GM23248 (cell line): ENCODE measurements at regions not wholly inside any gene's neighbourhood (a gene's known extent, or its start where the extent isn't known, plus 50 kb on each side); places are given as distances from the start of the nearest gene placed in this dataset.

Experiments
- DNase-seq: peaks from one replicate; pipeline ENCODE4 v3.0.0-alpha.2; 2015
- H2AFZ ChIP-seq: fragments of 200-600 bp; sonication (generic); 2 replicates; pipeline ENCODE4 v1.6.1; 2016; ENCODE audit warnings: antibody characterized with exemption
- H3F3A ChIP-seq: fragments of 200-600 bp; sonication (generic); 2 replicates; pipeline ENCODE4 v1.6.1; 2016; ENCODE audit warnings: mild to moderate bottlenecking, antibody characterized with exemption, mixed run types; ENCODE audit not compliant: insufficient read depth
- H3K27ac ChIP-seq: fragments of 200-600 bp; sonication (generic); 2 replicates; pipeline ENCODE4 v1.5.1; 2016; ENCODE audit warnings: mild to moderate bottlenecking
- H3K27me3 ChIP-seq: fragments of 200-600 bp; sonication (generic); replicated peaks from 2 replicates; pipeline ENCODE4 v1.6.1; 2016; ENCODE audit warnings: mild to moderate bottlenecking; ENCODE audit not compliant: insufficient read depth
- H3K36me3 ChIP-seq: fragments of 200-600 bp; sonication (generic); 2 replicates; pipeline ENCODE4 v1.6.1; 2016; ENCODE audit warnings: low read depth, mild to moderate bottlenecking
- H3K4me1 ChIP-seq: fragments of 200-600 bp; sonication (generic); 2 replicates; pipeline ENCODE4 v1.6.1; 2016; ENCODE audit warnings: mild to moderate bottlenecking; ENCODE audit not compliant: insufficient read depth
- H3K4me2 ChIP-seq: fragments of 200-600 bp; sonication (generic); one replicate; pipeline ENCODE4 v1.6.1; 2016; ENCODE audit warnings: mild to moderate bottlenecking; ENCODE audit not compliant: unreplicated experiment
- H3K4me3 ChIP-seq: fragments of 200-600 bp; sonication (generic); 2 replicates; pipeline ENCODE4 v1.5.1; 2016; ENCODE audit warnings: mild to moderate bottlenecking
- H3K79me2 ChIP-seq: fragments of 200-600 bp; sonication (generic); 2 replicates; pipeline ENCODE4 v1.6.1; 2016; ENCODE audit warnings: mild to moderate bottlenecking; ENCODE audit not compliant: insufficient read depth
- H3K9ac ChIP-seq: fragments of 200-600 bp; sonication (generic); 2 replicates; pipeline ENCODE4 v1.6.1; 2016; ENCODE audit warnings: mild to moderate bottlenecking
- H3K9me2 ChIP-seq: fragments of 200-600 bp; sonication (generic); 2 replicates; pipeline ENCODE4 v1.6.1; 2016; ENCODE audit warnings: mixed run types, mild to moderate bottlenecking, moderate library complexity; ENCODE audit not compliant: insufficient read depth
- H3K9me3 ChIP-seq: fragments of 200-600 bp; sonication (generic); one replicate; pipeline ENCODE4 v1.6.1; 2017; ENCODE audit warnings: low read depth
- H4K20me1 ChIP-seq: fragments of 200-600 bp; sonication (generic); 2 replicates; pipeline ENCODE4 v1.6.0; 2016; ENCODE audit not compliant: insufficient read depth
- EZH2 ChIP-seq: fragments of 200-600 bp; sonication (generic); IDR thresholded peaks from 2 replicates; pipeline ENCODE4 v1.6.1; 2018; ENCODE audit warnings: antibody characterized with exemption, mild to moderate bottlenecking; ENCODE audit not compliant: insufficient read depth, poor library complexity, severe bottlenecking
- EZH2phosphoT487 ChIP-seq: fragments of 200-600 bp; sonication (generic); IDR thresholded peaks from 2 replicates; pipeline ENCODE4 v1.6.1; 2018; ENCODE audit warnings: antibody characterized with exemption, moderate library complexity, mild to moderate bottlenecking, low read depth; ENCODE audit not compliant: insufficient read depth
- WGBS, 2 experiments: methylation state at CpG; one replicate each; pipeline ENCODE4 v1.1.6; 2015 to 2017; ENCODE audit warnings: low lambda C conversion rate in 2 of 2, low coverage in 1 of 2; ENCODE audit errors: missing lambda C conversion rate in 2 of 2; 5-methylcytosine and 5-hydroxymethylcytosine counted together
- in situ Hi-C: fragments of 300-500 bp; cut with MboI; formaldehyde crosslinking; loops from 2 replicates; pipeline ENCODE4 v1.15.0; 2020

- Histone ChIP-seq H3K9ac (no peak overlapping the region), H3K4me2 (no peak overlapping the region), H3K4me3 (no peak overlapping the region), H4K20me1 (no peaks in the 10 kb centered on the region), H3K36me3 (no peaks in the 10 kb centered on the region), H3K27me3 (no peaks in the 10 kb centered on the region), H3K27ac (no peak overlapping the region), H3K9me3 (no peaks in the 10 kb centered on the region), H3K9me2 (no peaks in the 10 kb centered on the region), H3F3A (no peaks in the 10 kb centered on the region), H3K4me1 (no peaks in the 10 kb centered on the region), H3K79me2 (no peaks in the 10 kb centered on the region), H2AFZ (no peak overlapping the region)
- in situ Hi-C loops, result no loop called here
- no peak for DNase-seq
- 67 to 69% methylated on average over 3 of the region's 3 CpGs for WGBS, 2 experiments
- TF ChIP-seq EZH2phosphoT487 (no peak), EZH2 (no peak)
These were observed 376.7 kb downstream of the CDH26 start for GRCh38 chr20:60334911-60335310.

- TF ChIP-seq EZH2phosphoT487 (no peak), EZH2 (no peak)
- H3K9me2 ChIP-seq, result no peaks in the 10 kb centered on the region
- in situ Hi-C loops, result no loop called here
- H3K36me3 ChIP-seq, result no peaks in the 10 kb centered on the region
- H2AFZ ChIP-seq, result no peak overlapping the region
- no peak overlapping the region for H3K9ac ChIP-seq
- no peak for DNase-seq
- no peaks in the 10 kb centered on the region for H3K9me3 ChIP-seq
- H4K20me1 ChIP-seq, result no peaks in the 10 kb centered on the region
- no peaks in the 10 kb centered on the region for H3F3A ChIP-seq
- H3K4me2 ChIP-seq, result no peak overlapping the region
- WGBS, 2 experiments, result 43% methylated on average over 8 of the region's 8 CpGs
- H3K27me3 ChIP-seq, result no peaks in the 10 kb centered on the region
- H3K79me2 ChIP-seq, result no peaks in the 10 kb centered on the region
- H3K4me1 ChIP-seq, result no peaks in the 10 kb centered on the region
- H3K4me3 ChIP-seq, result no peak overlapping the region
- no peak overlapping the region for H3K27ac ChIP-seq
These were observed 380.3 kb downstream of the CDH26 start for GRCh38 chr20:60338556-60338955.

DNA sequence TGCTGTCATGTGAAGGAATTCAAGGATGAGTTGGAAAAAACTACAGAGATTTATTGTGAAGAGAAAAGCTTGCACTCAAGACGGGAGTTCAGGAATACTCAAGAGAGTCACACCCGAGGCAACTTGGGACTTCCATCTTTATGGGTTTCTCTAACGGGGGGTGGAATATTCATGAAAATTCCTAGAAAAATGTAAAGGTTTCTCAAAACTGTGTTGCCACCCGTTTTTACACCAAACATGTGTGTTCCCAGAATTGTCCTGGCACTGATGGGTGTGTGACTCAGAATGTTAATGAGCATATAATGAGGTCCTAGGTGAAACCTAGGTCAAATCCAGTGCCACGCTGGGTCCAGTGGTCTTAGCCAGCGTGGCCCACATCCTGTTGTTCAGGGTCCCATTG, 381.5 kb downstream of the CDH26 start:
- 33 to 36% methylated on average over 6 of the region's 6 CpGs for WGBS, 2 experiments
- no peaks in the 10 kb centered on the region for H3K4me1 ChIP-seq
- no peaks in the 10 kb centered on the region for H3K9me2 ChIP-seq
- H3K9me3 ChIP-seq, result no peaks in the 10 kb centered on the region
- no peak for TF ChIP-seq EZH2phosphoT487
- no peak for TF ChIP-seq EZH2
- no peak overlapping the region for H2AFZ ChIP-seq
- no peak overlapping the region for H3K9ac ChIP-seq
- H3K36me3 ChIP-seq, result no peaks in the 10 kb centered on the region
- H3K79me2 ChIP-seq, result no peaks in the 10 kb centered on the region
- H3K4me2 ChIP-seq, result no peak overlapping the region
- no peak for DNase-seq
- no peaks in the 10 kb centered on the region for H3F3A ChIP-seq
- H3K27ac ChIP-seq, result no peak overlapping the region
- in situ Hi-C loops, result no loop called here
- no peak overlapping the region for H3K4me3 ChIP-seq
- H4K20me1 ChIP-seq, result no peaks in the 10 kb centered on the region
- H3K27me3 ChIP-seq, result no peaks in the 10 kb centered on the region

DNA sequence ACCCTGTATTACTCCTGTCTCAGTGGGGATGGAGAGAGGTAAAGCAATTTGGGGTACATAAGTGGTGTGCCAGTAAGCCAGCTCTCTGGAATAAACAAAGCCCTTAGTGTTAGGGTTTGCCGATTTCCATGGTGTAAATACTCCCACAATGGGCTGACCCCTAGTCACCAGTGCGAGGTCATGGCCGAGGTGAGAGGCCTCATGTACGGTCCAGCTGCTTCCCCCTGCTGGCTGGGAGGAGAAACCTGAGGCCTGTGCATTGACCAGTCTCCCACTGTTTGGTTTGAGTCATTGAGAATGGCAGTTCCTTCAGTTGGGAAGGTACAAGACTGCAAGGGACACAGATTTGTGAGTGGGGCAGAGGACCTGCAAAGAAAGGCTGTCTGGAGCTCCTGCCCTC, 382.0 kb downstream of the CDH26 start:
- Histone ChIP-seq H2AFZ (no peak overlapping the region), H3K4me2 (no peak overlapping the region), H3K4me3 (no peak overlapping the region), H3F3A (no peaks in the 10 kb centered on the region), H3K9ac (no peak overlapping the region), H3K9me3 (no peaks in the 10 kb centered on the region), H3K79me2 (no peaks in the 10 kb centered on the region), H3K9me2 (no peaks in the 10 kb centered on the region), H3K36me3 (no peaks in the 10 kb centered on the region), H3K27me3 (no peaks in the 10 kb centered on the region), H4K20me1 (no peaks in the 10 kb centered on the region), H3K27ac (no peak overlapping the region), H3K4me1 (no peaks in the 10 kb centered on the region)
- TF ChIP-seq EZH2, result no peak
- no peak for TF ChIP-seq EZH2phosphoT487
- in situ Hi-C loops, result no loop called here
- 41 to 48% methylated on average over 4 of the region's 4 CpGs for WGBS, 2 experiments
- DNase-seq, result no peak

GRCh38 chr20:60341062-60341461, 382.8 kb downstream of the CDH26 start:
- no peaks in the 10 kb centered on the region for H4K20me1 ChIP-seq
- H3K4me1 ChIP-seq, result no peaks in the 10 kb centered on the region
- H3K36me3 ChIP-seq, result no peaks in the 10 kb centered on the region
- no peaks in the 10 kb centered on the region for H3K27me3 ChIP-seq
- no peaks in the 10 kb centered on the region for H3K79me2 ChIP-seq
- no peak overlapping the region for H2AFZ ChIP-seq
- H3F3A ChIP-seq, result no peaks in the 10 kb centered on the region
- no peak overlapping the region for H3K9ac ChIP-seq
- H3K9me3 ChIP-seq, result no peaks in the 10 kb centered on the region
- no peak overlapping the region for H3K27ac ChIP-seq
- in situ Hi-C loops, result no loop called here
- TF ChIP-seq EZH2phosphoT487 (no peak), EZH2 (no peak)
- no peak overlapping the region for H3K4me2 ChIP-seq
- no peak for DNase-seq
- no peak overlapping the region for H3K4me3 ChIP-seq
- 59% methylated on average over 7 of the region's 7 CpGs for WGBS, 2 experiments
- H3K9me2 ChIP-seq, result no peaks in the 10 kb centered on the region
